KMS-11 (cell line): ENCODE measurements at regions not wholly inside any gene's neighbourhood (a gene's known extent, or its start where the extent isn't known, plus 50 kb on each side); places are given as distances from the start of the nearest gene placed in this dataset.

ENCODE experiments used
- H2AFZ ChIP-seq: fragments of 200-600 bp; sonication (generic); 2 replicates; pipeline ENCODE4 v1.6.1; 2016; ENCODE audit warnings: antibody characterized with exemption, mixed run types, low read depth
- H3K27ac ChIP-seq: fragments of 200-600 bp; sonication (generic); 2 replicates; pipeline ENCODE4 v1.6.1; 2016; ENCODE audit warnings: mild to moderate bottlenecking, mixed run types
- H3K27me3 ChIP-seq: fragments of 200-600 bp; sonication (generic); 2 replicates; pipeline ENCODE4 v1.6.1; 2017; ENCODE audit warnings: mild to moderate bottlenecking, low read depth, mixed run types, moderate library complexity; ENCODE audit not compliant: insufficient read depth
- H3K36me3 ChIP-seq: fragments of 200-600 bp; sonication (generic); 2 replicates; pipeline ENCODE4 v1.6.1; 2017; ENCODE audit warnings: mild to moderate bottlenecking, mixed run types; ENCODE audit not compliant: insufficient read depth
- H3K4me1 ChIP-seq: fragments of 200-600 bp; sonication (generic); 2 replicates; pipeline ENCODE4 v1.6.1; 2016; ENCODE audit warnings: mild to moderate bottlenecking, low read depth, mixed run types; ENCODE audit not compliant: poor library complexity, severe bottlenecking
- H3K4me2 ChIP-seq: fragments of 200-600 bp; sonication (generic); 2 replicates; pipeline ENCODE4 v1.7.0; 2016; ENCODE audit warnings: mild to moderate bottlenecking, mixed run types
- H3K4me3 ChIP-seq: fragments of 200-600 bp; sonication (generic); IDR thresholded peaks from 2 replicates; pipeline ENCODE4 v1.6.1; 2017; ENCODE audit warnings: low read depth, low read length, mixed read lengths; ENCODE audit not compliant: insufficient read depth
- H3K79me2 ChIP-seq: fragments of 200-600 bp; sonication (generic); 2 replicates; pipeline ENCODE4 v1.6.1; 2016; ENCODE audit warnings: low read depth, mixed run types; ENCODE audit not compliant: insufficient read depth
- H3K9ac ChIP-seq: fragments of 200-600 bp; sonication (generic); 2 replicates; pipeline ENCODE4 v1.6.1; 2016; ENCODE audit warnings: mild to moderate bottlenecking, mixed run types
- H4K20me1 ChIP-seq: fragments of 200-600 bp; sonication (generic); 2 replicates; pipeline ENCODE4 v1.6.1; 2016; ENCODE audit warnings: mild to moderate bottlenecking, mixed run types; ENCODE audit not compliant: insufficient read depth
- TF ChIP-seq, protein P1 (sequence below): fragments of 200-600 bp; sonication (generic); conservative IDR thresholded peaks from 2 replicates; pipeline ENCODE4 v1.6.1; 2017; ENCODE audit warnings: low read depth, mild to moderate bottlenecking, antibody characterized with exemption, low read length, moderate library complexity, mixed read lengths

GRCh38 chr6:90983462-90983861 lies 396.6 kb upstream of the MAP3K7 start:
- H3K36me3 ChIP-seq, result no peaks in the 10 kb centered on the region
- no peak overlapping the region for H3K4me3 ChIP-seq
- H3K79me2 ChIP-seq, result no peaks in the 10 kb centered on the region
- no peaks in the 10 kb centered on the region for H3K27me3 ChIP-seq
- no peak overlapping the region for H3K4me2 ChIP-seq
- H4K20me1 ChIP-seq, result no peaks in the 10 kb centered on the region
- no peak overlapping the region for H2AFZ ChIP-seq
- no peak overlapping the region for H3K9ac ChIP-seq
- no peak overlapping the region for H3K27ac ChIP-seq
- TF ChIP-seq, protein P1, sequence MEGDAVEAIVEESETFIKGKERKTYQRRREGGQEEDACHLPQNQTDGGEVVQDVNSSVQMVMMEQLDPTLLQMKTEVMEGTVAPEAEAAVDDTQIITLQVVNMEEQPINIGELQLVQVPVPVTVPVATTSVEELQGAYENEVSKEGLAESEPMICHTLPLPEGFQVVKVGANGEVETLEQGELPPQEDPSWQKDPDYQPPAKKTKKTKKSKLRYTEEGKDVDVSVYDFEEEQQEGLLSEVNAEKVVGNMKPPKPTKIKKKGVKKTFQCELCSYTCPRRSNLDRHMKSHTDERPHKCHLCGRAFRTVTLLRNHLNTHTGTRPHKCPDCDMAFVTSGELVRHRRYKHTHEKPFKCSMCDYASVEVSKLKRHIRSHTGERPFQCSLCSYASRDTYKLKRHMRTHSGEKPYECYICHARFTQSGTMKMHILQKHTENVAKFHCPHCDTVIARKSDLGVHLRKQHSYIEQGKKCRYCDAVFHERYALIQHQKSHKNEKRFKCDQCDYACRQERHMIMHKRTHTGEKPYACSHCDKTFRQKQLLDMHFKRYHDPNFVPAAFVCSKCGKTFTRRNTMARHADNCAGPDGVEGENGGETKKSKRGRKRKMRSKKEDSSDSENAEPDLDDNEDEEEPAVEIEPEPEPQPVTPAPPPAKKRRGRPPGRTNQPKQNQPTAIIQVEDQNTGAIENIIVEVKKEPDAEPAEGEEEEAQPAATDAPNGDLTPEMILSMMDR, result no peak
- H3K4me1 ChIP-seq, result no peaks in the 10 kb centered on the region

GRCh38 chr6:90982581-90982980 lies 395.7 kb upstream of the MAP3K7 start:
- no peaks in the 10 kb centered on the region for H4K20me1 ChIP-seq
- H3K27me3 ChIP-seq, result no peaks in the 10 kb centered on the region
- H3K79me2 ChIP-seq, result no peaks in the 10 kb centered on the region
- TF ChIP-seq, protein P1, result no peak
- H3K27ac ChIP-seq, result no peak overlapping the region
- H2AFZ ChIP-seq, result no peak overlapping the region
- H3K4me3 ChIP-seq, result no peak overlapping the region
- no peak overlapping the region for H3K4me2 ChIP-seq
- no peaks in the 10 kb centered on the region for H3K36me3 ChIP-seq
- no peaks in the 10 kb centered on the region for H3K4me1 ChIP-seq
- no peak overlapping the region for H3K9ac ChIP-seq

- no peaks in the 10 kb centered on the region for H3K27me3 ChIP-seq
- H3K4me2 ChIP-seq, result no peak overlapping the region
- TF ChIP-seq, protein P1, result no peak
- no peaks in the 10 kb centered on the region for H3K79me2 ChIP-seq
- H3K36me3 ChIP-seq, result no peaks in the 10 kb centered on the region
- H3K9ac ChIP-seq, result no peak overlapping the region
- no peaks in the 10 kb centered on the region for H3K4me1 ChIP-seq
- no peak overlapping the region for H3K27ac ChIP-seq
- no peak overlapping the region for H2AFZ ChIP-seq
- H3K4me3 ChIP-seq, result no peak overlapping the region
- no peaks in the 10 kb centered on the region for H4K20me1 ChIP-seq
Observed at GRCh38 chr6:90982051-90982450, 395.2 kb upstream of the MAP3K7 start.

DNA sequence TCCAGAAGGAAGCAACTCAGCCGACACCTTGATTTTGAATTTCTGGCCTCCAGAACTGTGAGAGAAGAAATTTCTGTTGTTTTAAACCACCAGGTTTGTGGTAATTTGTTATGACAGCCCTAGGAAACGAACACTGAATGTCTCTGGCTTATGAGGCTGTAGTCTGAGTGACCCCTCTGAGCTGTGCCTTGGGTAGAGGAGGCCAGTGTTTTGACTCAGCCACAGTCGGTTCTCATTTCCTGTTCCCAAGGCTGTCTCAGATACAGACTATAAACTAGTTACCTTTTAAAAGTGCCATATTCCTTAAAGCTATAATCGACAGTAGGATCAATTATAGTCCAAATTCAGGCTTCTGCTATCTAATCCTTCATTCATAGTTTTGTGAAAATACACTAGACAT lies 391.2 kb upstream of the MAP3K7 start:
- Histone ChIP-seq H2AFZ (no peak overlapping the region), H3K4me2 (no peak overlapping the region), H3K27me3 (no peaks in the 10 kb centered on the region), H3K9ac (no peak overlapping the region), H3K4me3 (no peak overlapping the region), H3K36me3 (no peaks in the 10 kb centered on the region), H3K27ac (no peak overlapping the region), H3K79me2 (no peaks in the 10 kb centered on the region), H3K4me1 (no peaks in the 10 kb centered on the region), H4K20me1 (no peaks in the 10 kb centered on the region)
- TF ChIP-seq, protein P1, result no peak
